ENCODE measurements at regions not wholly inside any gene's neighbourhood (a gene's known extent, or its start where the extent isn't known, plus 50 kb on each side); places are given as distances from the start of the nearest gene placed in this dataset.
"Not testable (repeated sequence)": the region's sequence is repeated elsewhere in the genome, so short reads cannot be mapped to it uniquely, and the experiment has no call there.

- DNase-seq (ENCODE audit: low spot score) (no peak), ATAC-seq (ENCODE audit: low read depth) (no peak)
- Histone ChIP-seq H3K9me3 (ENCODE audit: severe bottlenecking) (no peaks in the 10 kb centered on the region), H3K4me3 (ENCODE audit: severe bottlenecking) (no peak overlapping the region), H3K36me3 (ENCODE audit: low read depth) (peaks cover 6% of the 10 kb centered on the region; the same call in 1 of the 2 replicates), H3K4me1 (ENCODE audit: insufficient read depth, poor library complexity, severe bottlenecking) (no peaks in the 10 kb centered on the region), H3K27me3 (ENCODE audit: insufficient read depth, poor library complexity, severe bottlenecking) (no peaks in the 10 kb centered on the region), H3K27ac (ENCODE audit: poor library complexity, severe bottlenecking) (no peak overlapping the region)
- TF ChIP-seq CTCF (IDR thresholded peaks at IDR 0.05; ENCODE audit: poor library complexity, severe bottlenecking), result peak; percentile 17
Observed at GRCh38 chr2:54052825-54053718, 62.3 kb upstream of the ACYP2 start.

- Histone ChIP-seq H3K4me3 (ENCODE audit: severe bottlenecking) (no peak overlapping the region), H3K27ac (ENCODE audit: poor library complexity, severe bottlenecking) (no peak overlapping the region), H3K27me3 (ENCODE audit: insufficient read depth, poor library complexity, severe bottlenecking) (no peaks in the 10 kb centered on the region), H3K4me1 (ENCODE audit: insufficient read depth, poor library complexity, severe bottlenecking) (no peaks in the 10 kb centered on the region), H3K36me3 (ENCODE audit: low read depth) (no peaks in the 10 kb centered on the region), H3K9me3 (ENCODE audit: severe bottlenecking) (no peaks in the 10 kb centered on the region)
- DNase-seq (ENCODE audit: low spot score) (no peak), ATAC-seq (ENCODE audit: low read depth) (no peak)
- no peak for TF ChIP-seq CTCF (IDR thresholded peaks at IDR 0.05; ENCODE audit: poor library complexity, severe bottlenecking)
Observed at GRCh38 chr2:54050445-54050844, 65.0 kb upstream of the ACYP2 start.

GRCh38 chr2:54049365-54049764 lies 66.0 kb upstream of the ACYP2 start:
- no peak overlapping the region for H3K27ac ChIP-seq (ENCODE audit: poor library complexity, severe bottlenecking)
- H3K4me3 ChIP-seq (ENCODE audit: severe bottlenecking), result no peak overlapping the region
- H3K27me3 ChIP-seq (ENCODE audit: insufficient read depth, poor library complexity, severe bottlenecking), result no peaks in the 10 kb centered on the region
- no peaks in the 10 kb centered on the region for H3K9me3 ChIP-seq (ENCODE audit: severe bottlenecking)
- DNase-seq (ENCODE audit: low spot score), result no peak
- H3K36me3 ChIP-seq (ENCODE audit: low read depth), result no peaks in the 10 kb centered on the region
- no peak for ATAC-seq (ENCODE audit: low read depth)
- peaks cover 5% of the 10 kb centered on the region for H3K4me1 ChIP-seq (ENCODE audit: insufficient read depth, poor library complexity, severe bottlenecking)
- TF ChIP-seq CTCF (IDR thresholded peaks at IDR 0.05; ENCODE audit: poor library complexity, severe bottlenecking), result no peak

GRCh38 chr2:54048896-54049295 lies 66.5 kb upstream of the ACYP2 start:
- not testable (repeated sequence) for H3K4me3 ChIP-seq (ENCODE audit: severe bottlenecking); H3K36me3 ChIP-seq (ENCODE audit: low read depth); H3K27ac ChIP-seq (ENCODE audit: poor library complexity, severe bottlenecking); H3K9me3 ChIP-seq (ENCODE audit: severe bottlenecking); H3K27me3 ChIP-seq (ENCODE audit: insufficient read depth, poor library complexity, severe bottlenecking); DNase-seq (ENCODE audit: low spot score); ATAC-seq (ENCODE audit: low read depth); H3K4me1 ChIP-seq (ENCODE audit: insufficient read depth, poor library complexity, severe bottlenecking)

- H3K9me3 ChIP-seq (ENCODE audit: severe bottlenecking), result no peaks in the 10 kb centered on the region
- H3K4me1 ChIP-seq (ENCODE audit: insufficient read depth, poor library complexity, severe bottlenecking), result peaks cover 5% of the 10 kb centered on the region
- no peaks in the 10 kb centered on the region for H3K27me3 ChIP-seq (ENCODE audit: insufficient read depth, poor library complexity, severe bottlenecking)
- DNase-seq (ENCODE audit: low spot score) (no peak), ATAC-seq (ENCODE audit: low read depth) (no peak)
- H3K27ac ChIP-seq (ENCODE audit: poor library complexity, severe bottlenecking), result no peak overlapping the region
- H3K36me3 ChIP-seq (ENCODE audit: low read depth), result no peaks in the 10 kb centered on the region
- TF ChIP-seq CTCF (IDR thresholded peaks at IDR 0.05; ENCODE audit: poor library complexity, severe bottlenecking), result no peak
- no peak overlapping the region for H3K4me3 ChIP-seq (ENCODE audit: severe bottlenecking)
Observed at GRCh38 chr2:54048117-54048785, 67.2 kb upstream of the ACYP2 start.

All from RWPE2 (cell line).